ENCODE measurements at regions not wholly inside any gene's neighbourhood (a gene's known extent, or its start where the extent isn't known, plus 50 kb on each side); places are given as distances from the start of the nearest gene placed in this dataset.
"Not testable (repeated sequence)": the region's sequence is repeated elsewhere in the genome, so short reads cannot be mapped to it uniquely, and the experiment has no call there.

DNA sequence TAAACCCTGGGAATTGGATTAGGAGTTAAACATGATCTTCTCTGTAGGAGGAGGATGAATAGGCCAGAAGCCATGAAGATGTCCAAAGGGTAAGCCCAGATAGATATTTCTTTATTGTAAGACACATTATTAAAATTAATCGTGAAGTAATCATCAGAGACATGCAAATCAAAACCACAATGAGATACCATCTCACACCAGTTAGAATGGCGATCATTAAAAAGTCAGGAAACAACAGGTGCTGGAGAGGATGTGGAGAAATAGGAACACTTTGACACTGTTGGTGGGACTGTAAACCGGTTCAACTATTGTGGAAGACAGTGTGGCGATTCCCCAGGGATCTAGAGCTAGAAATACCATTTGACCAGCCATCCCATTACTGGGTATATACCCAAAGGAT lies 741.2 kb upstream of the ZNF608 start:
- TF ChIP-seq, protein P1, sequence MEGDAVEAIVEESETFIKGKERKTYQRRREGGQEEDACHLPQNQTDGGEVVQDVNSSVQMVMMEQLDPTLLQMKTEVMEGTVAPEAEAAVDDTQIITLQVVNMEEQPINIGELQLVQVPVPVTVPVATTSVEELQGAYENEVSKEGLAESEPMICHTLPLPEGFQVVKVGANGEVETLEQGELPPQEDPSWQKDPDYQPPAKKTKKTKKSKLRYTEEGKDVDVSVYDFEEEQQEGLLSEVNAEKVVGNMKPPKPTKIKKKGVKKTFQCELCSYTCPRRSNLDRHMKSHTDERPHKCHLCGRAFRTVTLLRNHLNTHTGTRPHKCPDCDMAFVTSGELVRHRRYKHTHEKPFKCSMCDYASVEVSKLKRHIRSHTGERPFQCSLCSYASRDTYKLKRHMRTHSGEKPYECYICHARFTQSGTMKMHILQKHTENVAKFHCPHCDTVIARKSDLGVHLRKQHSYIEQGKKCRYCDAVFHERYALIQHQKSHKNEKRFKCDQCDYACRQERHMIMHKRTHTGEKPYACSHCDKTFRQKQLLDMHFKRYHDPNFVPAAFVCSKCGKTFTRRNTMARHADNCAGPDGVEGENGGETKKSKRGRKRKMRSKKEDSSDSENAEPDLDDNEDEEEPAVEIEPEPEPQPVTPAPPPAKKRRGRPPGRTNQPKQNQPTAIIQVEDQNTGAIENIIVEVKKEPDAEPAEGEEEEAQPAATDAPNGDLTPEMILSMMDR (IDR thresholded peaks at IDR 0.05) = not testable (repeated sequence)
- TF ChIP-seq POLR2A, POLR2AphosphoS5 (IDR thresholded peaks at IDR 0.05): not testable (repeated sequence)

Measured in sigmoid colon (tissue), 4 donors.